ENCODE measurements at regions not wholly inside any gene's neighbourhood (a gene's known extent, or its start where the extent isn't known, plus 50 kb on each side); places are given as distances from the start of the nearest gene placed in this dataset.

DNA sequence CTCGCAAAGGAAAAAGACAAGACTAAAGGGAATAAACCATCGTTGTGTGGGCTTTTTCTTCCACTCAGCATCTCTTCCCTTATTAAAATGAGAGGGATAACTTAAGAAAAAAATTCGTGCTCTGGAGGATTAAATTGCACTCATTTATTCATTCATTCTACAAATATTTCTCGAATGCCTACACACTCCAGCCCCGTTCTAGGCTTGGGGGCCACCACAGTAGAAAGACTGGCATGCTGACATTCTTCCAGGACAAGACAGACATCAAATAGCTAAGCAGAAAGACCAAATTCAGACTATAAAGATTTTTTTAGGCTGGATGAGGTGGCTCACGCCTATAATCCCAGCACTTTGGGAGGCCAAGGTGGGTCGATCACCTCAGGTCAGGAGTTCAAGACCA lies 65.3 kb upstream of the IL12A start:
- H3K27me3 ChIP-seq, result no peaks in the 10 kb centered on the region
- no peaks in the 10 kb centered on the region for H3K36me3 ChIP-seq
- TF ChIP-seq POLR2A (IDR thresholded peaks at IDR 0.05) (no peak), POLR2AphosphoS5 (IDR thresholded peaks at IDR 0.05) (no peak), CTCF (IDR thresholded peaks at IDR 0.05) (no peak), EP300 (IDR thresholded peaks at IDR 0.05) (no peak)
- H3K27ac ChIP-seq, result no peak overlapping the region
- 77 to 83% methylated on average over 3 to 7 of the region's 7 CpGs for WGBS, 2 donors (ENCODE audit: low coverage in 1 of 2)
- no peaks in the 10 kb centered on the region for H3K9me3 ChIP-seq
- no peak overlapping the region for H3K4me3 ChIP-seq
- H3K4me1 ChIP-seq, result peaks cover 0 to 6% (median 0%) of the 10 kb centered on the region in 3 donors
- no peak for ATAC-seq

- no peaks in the 10 kb centered on the region for H3K9me3 ChIP-seq
- H3K4me3 ChIP-seq, result no peak overlapping the region
- no peak for ATAC-seq
- no peaks in the 10 kb centered on the region for H3K36me3 ChIP-seq
- no peak for TF ChIP-seq EP300 (IDR thresholded peaks at IDR 0.05)
- no peak for TF ChIP-seq POLR2A (IDR thresholded peaks at IDR 0.05)
- TF ChIP-seq CTCF (IDR thresholded peaks at IDR 0.05), result no peak
- no peak for TF ChIP-seq POLR2AphosphoS5 (IDR thresholded peaks at IDR 0.05)
- H3K4me1 ChIP-seq, result peaks cover 0 to 12% (median 2%) of the 10 kb centered on the region in 3 donors
- WGBS, 2 donors (ENCODE audit: low coverage in 1 of 2), result 50 to 70% methylated on average over 1 to 6 of the region's 6 CpGs
- H3K27me3 ChIP-seq, result no peaks in the 10 kb centered on the region
- H3K27ac ChIP-seq, result no peak overlapping the region
Measured at GRCh38 chr3:159923956-159924355, 64.7 kb upstream of the IL12A start.

DNA sequence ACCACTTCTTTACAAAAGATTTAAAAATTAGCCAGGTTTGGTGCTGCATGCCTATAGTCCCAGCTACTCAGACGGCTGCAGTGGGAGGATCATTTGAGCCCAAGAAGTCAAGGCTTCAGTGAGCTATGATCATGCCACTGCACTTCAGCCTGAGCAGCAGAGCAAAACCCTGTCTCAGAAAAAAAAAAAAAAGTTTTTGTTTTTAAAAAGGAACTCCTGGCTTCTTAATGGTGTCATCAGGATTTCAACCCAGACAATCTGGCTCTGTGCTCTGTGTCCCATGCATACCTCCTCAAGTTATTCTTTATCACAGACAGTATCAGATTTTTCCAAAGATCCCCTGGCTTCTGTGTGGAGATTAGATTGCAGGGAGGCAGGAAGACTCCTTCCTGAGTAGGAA lies 64.2 kb upstream of the IL12A start:
- H3K27ac ChIP-seq, result no peak overlapping the region
- H3K9me3 ChIP-seq, result no peaks in the 10 kb centered on the region
- H3K36me3 ChIP-seq, result no peaks in the 10 kb centered on the region
- no peaks in the 10 kb centered on the region for H3K27me3 ChIP-seq
- no peak for TF ChIP-seq CTCF (IDR thresholded peaks at IDR 0.05)
- TF ChIP-seq POLR2AphosphoS5 (IDR thresholded peaks at IDR 0.05), result no peak
- peaks cover 0 to 17% (median 2%) of the 10 kb centered on the region in 3 donors for H3K4me1 ChIP-seq
- H3K4me3 ChIP-seq, result no peak overlapping the region
- 100% methylated on average over 1 of the region's 1 CpG; no CpG with 5 or more reads in 1 of the 2 donors for WGBS, 2 donors (ENCODE audit: low coverage in 1 of 2)
- ATAC-seq, result no peak

- no peaks in the 10 kb centered on the region for H3K27me3 ChIP-seq
- no peaks in the 10 kb centered on the region for H3K36me3 ChIP-seq
- peaks cover 0 to 20% (median 2%) of the 10 kb centered on the region in 3 donors for H3K4me1 ChIP-seq
- 91% methylated on average over 1 of the region's 1 CpG; no CpG with 5 or more reads in 1 of the 2 donors for WGBS, 2 donors (ENCODE audit: low coverage in 1 of 2)
- no peak overlapping the region for H3K27ac ChIP-seq
- ATAC-seq, result no peak
- TF ChIP-seq EP300 (IDR thresholded peaks at IDR 0.05) (no peak), CTCF (IDR thresholded peaks at IDR 0.05) (no peak), POLR2AphosphoS5 (IDR thresholded peaks at IDR 0.05) (no peak), POLR2A (IDR thresholded peaks at IDR 0.05) (no peak)
- H3K4me3 ChIP-seq, result no peak overlapping the region
- H3K9me3 ChIP-seq, result no peaks in the 10 kb centered on the region
Measured at GRCh38 chr3:159925248-159925647, 63.4 kb upstream of the IL12A start.

GRCh38 chr3:159926573-159926972 lies 62.1 kb upstream of the IL12A start:
- no peak for ATAC-seq
- Histone ChIP-seq H3K36me3 (no peaks in the 10 kb centered on the region), H3K4me1 (peaks cover 0 to 20% (median 2%) of the 10 kb centered on the region in 3 donors), H3K9me3 (no peaks in the 10 kb centered on the region), H3K4me3 (no peak overlapping the region), H3K27ac (no peak overlapping the region), H3K27me3 (no peaks in the 10 kb centered on the region)
- WGBS, 2 donors (ENCODE audit: low coverage in 1 of 2), result 80 to 90% methylated on average over 2 to 5 of the region's 5 CpGs
- no peak for TF ChIP-seq POLR2AphosphoS5 (IDR thresholded peaks at IDR 0.05)
- TF ChIP-seq CTCF (IDR thresholded peaks at IDR 0.05), result no peak
- no peak for TF ChIP-seq EP300 (IDR thresholded peaks at IDR 0.05)
- no peak for TF ChIP-seq POLR2A (IDR thresholded peaks at IDR 0.05)

Data from gastroesophageal sphincter (tissue), 4 donors.